Karpas-422 (cell line): ENCODE measurements at regions not wholly inside any gene's neighbourhood (a gene's known extent, or its start where the extent isn't known, plus 50 kb on each side); places are given as distances from the start of the nearest gene placed in this dataset.

ENCODE experiments used
- DNase-seq: peaks from one replicate; pipeline ENCODE4 v3.0.0-alpha.2; 2015
- H2AFZ ChIP-seq: fragments of 200-600 bp; sonication (generic); 2 replicates; pipeline ENCODE4 v1.6.1; 2014; ENCODE audit warnings: antibody characterized with exemption, low read length, mixed read lengths
- H3K27ac ChIP-seq: fragments of 200-600 bp; sonication (generic); 2 replicates; pipeline ENCODE4 v1.5.1; 2014; ENCODE audit warnings: mild to moderate bottlenecking, low read length, moderate library complexity
- H3K27me3 ChIP-seq: fragments of 200-600 bp; sonication (generic); 2 replicates; pipeline ENCODE4 v1.6.1; 2014; ENCODE audit warnings: low read length, mixed read lengths
- H3K36me3 ChIP-seq: fragments of 200-600 bp; sonication (generic); 2 replicates; pipeline ENCODE4 v1.6.1; 2014; ENCODE audit warnings: low read length, mixed read lengths; ENCODE audit not compliant: insufficient read depth
- H3K4me1 ChIP-seq: fragments of 200-600 bp; sonication (generic); 2 replicates; pipeline ENCODE4 v1.6.1; 2014; ENCODE audit warnings: mild to moderate bottlenecking, low read length, mixed read lengths
- H3K4me2 ChIP-seq: fragments of 200-600 bp; sonication (generic); 2 replicates; pipeline ENCODE4 v1.6.1; 2014; ENCODE audit warnings: low read length, low read depth, mild to moderate bottlenecking; ENCODE audit not compliant: poor library complexity, severe bottlenecking
- H3K4me3 ChIP-seq: fragments of 200-600 bp; sonication (generic); 2 replicates; pipeline ENCODE4 v1.5.1; 2014; ENCODE audit warnings: mild to moderate bottlenecking, antibody characterized with exemption, low read length, mixed read lengths
- H3K79me2 ChIP-seq: fragments of 200-600 bp; sonication (generic); 2 replicates; pipeline ENCODE4 v1.6.1; 2014; ENCODE audit warnings: mild to moderate bottlenecking, low read length, mixed read lengths
- H3K9ac ChIP-seq: fragments of 200-600 bp; sonication (generic); 2 replicates; pipeline ENCODE4 v1.6.0; 2014; ENCODE audit warnings: low read length
- H3K9me2 ChIP-seq: fragments of 200-600 bp; sonication (generic), shearing (Covaris generic); replicated peaks from 2 replicates; pipeline ENCODE4 v1.6.0; 2014; ENCODE audit warnings: mild to moderate bottlenecking, low read length, moderate library complexity; ENCODE audit not compliant: insufficient read depth
- H3K9me3 ChIP-seq: fragments of 300-700, 200-600 bp; sonication (generic); 2 replicates; pipeline ENCODE4 v1.6.1; 2014; ENCODE audit warnings: low read length, mixed read lengths
- H4K20me1 ChIP-seq: fragments of 200-600 bp; sonication (generic); 2 replicates; pipeline ENCODE4 v1.6.1; 2014; ENCODE audit warnings: mild to moderate bottlenecking, antibody characterized with exemption, low read length, low read depth; ENCODE audit not compliant: insufficient read depth

GRCh38 chr2:3112553-3112952 lies 265.1 kb downstream of the EIPR1 start:
- DNase-seq: no peak
- Histone ChIP-seq H3K9me2 (no peaks in the 10 kb centered on the region), H3K79me2 (no peaks in the 10 kb centered on the region), H2AFZ (no peak overlapping the region), H3K27me3 (no peaks in the 10 kb centered on the region), H3K9me3 (no peaks in the 10 kb centered on the region), H3K4me2 (no peak overlapping the region), H4K20me1 (no peaks in the 10 kb centered on the region), H3K36me3 (no peaks in the 10 kb centered on the region), H3K4me3 (no peak overlapping the region), H3K27ac (no peak overlapping the region), H3K4me1 (peaks cover 4% of the 10 kb centered on the region; the same call in 1 of the 2 replicates), H3K9ac (no peak overlapping the region)

GRCh38 chr2:3112131-3112530 lies 265.5 kb downstream of the EIPR1 start:
- Histone ChIP-seq H3K27ac (no peak overlapping the region), H3K4me2 (no peak overlapping the region), H3K27me3 (no peaks in the 10 kb centered on the region), H3K36me3 (no peaks in the 10 kb centered on the region), H3K4me1 (peaks cover 4% of the 10 kb centered on the region; the same call in 1 of the 2 replicates), H3K9ac (no peak overlapping the region), H3K79me2 (no peaks in the 10 kb centered on the region), H2AFZ (no peak overlapping the region), H4K20me1 (no peaks in the 10 kb centered on the region), H3K9me2 (no peaks in the 10 kb centered on the region), H3K9me3 (no peaks in the 10 kb centered on the region), H3K4me3 (no peak overlapping the region)
- no peak for DNase-seq

GRCh38 chr2:3110994-3111666 lies 266.5 kb downstream of the EIPR1 start:
- no peaks in the 10 kb centered on the region for H4K20me1 ChIP-seq
- no peak overlapping the region for H3K4me3 ChIP-seq
- no peaks in the 10 kb centered on the region for H3K9me3 ChIP-seq
- no peaks in the 10 kb centered on the region for H3K9me2 ChIP-seq
- no peaks in the 10 kb centered on the region for H3K79me2 ChIP-seq
- H3K27me3 ChIP-seq: no peaks in the 10 kb centered on the region
- peaks cover 4% of the 10 kb centered on the region; the same call in 1 of the 2 replicates for H3K4me1 ChIP-seq
- H3K36me3 ChIP-seq: no peaks in the 10 kb centered on the region
- no peak for DNase-seq
- no peak overlapping the region for H2AFZ ChIP-seq
- H3K9ac ChIP-seq: no peak overlapping the region
- no peak overlapping the region for H3K4me2 ChIP-seq
- H3K27ac ChIP-seq: no peak overlapping the region

GRCh38 chr2:3110555-3110954 lies 267.1 kb downstream of the EIPR1 start:
- Histone ChIP-seq H3K4me1 (peaks cover 4% of the 10 kb centered on the region; the same call in 1 of the 2 replicates), H3K9ac (no peak overlapping the region), H3K4me2 (no peak overlapping the region), H3K36me3 (no peaks in the 10 kb centered on the region), H3K79me2 (no peaks in the 10 kb centered on the region), H3K4me3 (no peak overlapping the region), H3K27ac (no peak overlapping the region), H3K27me3 (no peaks in the 10 kb centered on the region), H3K9me3 (no peaks in the 10 kb centered on the region), H2AFZ (no peak overlapping the region), H3K9me2 (no peaks in the 10 kb centered on the region), H4K20me1 (no peaks in the 10 kb centered on the region)
- DNase-seq: no peak

GRCh38 chr2:3108710-3109702 lies 268.6 kb downstream of the EIPR1 start:
- H3K4me3 ChIP-seq: no peak overlapping the region
- no peak overlapping the region for H3K9ac ChIP-seq

GRCh38 chr2:3108105-3108504 lies 269.5 kb downstream of the EIPR1 start:
- Histone ChIP-seq H3K27me3 (no peaks in the 10 kb centered on the region), H3K36me3 (no peaks in the 10 kb centered on the region), H2AFZ (no peak overlapping the region), H3K9me3 (no peaks in the 10 kb centered on the region), H3K9ac (no peak overlapping the region), H3K9me2 (no peaks in the 10 kb centered on the region), H3K27ac (no peak overlapping the region), H3K4me2 (no peak overlapping the region), H4K20me1 (no peaks in the 10 kb centered on the region), H3K79me2 (no peaks in the 10 kb centered on the region), H3K4me3 (no peak overlapping the region), H3K4me1 (no peaks in the 10 kb centered on the region)
- no peak for DNase-seq

More at GRCh38 chr2:3108710-3109702, 268.6 kb downstream of the EIPR1 start:
- Histone ChIP-seq H3K4me1 (peaks cover 2% of the 10 kb centered on the region; the same call in 1 of the 2 replicates), H3K27me3 (no peaks in the 10 kb centered on the region), H3K27ac (no peak overlapping the region), H3K79me2 (no peaks in the 10 kb centered on the region), H2AFZ (no peak overlapping the region), H3K9me2 (no peaks in the 10 kb centered on the region), H4K20me1 (no peaks in the 10 kb centered on the region), H3K36me3 (no peaks in the 10 kb centered on the region), H3K4me2 (no peak overlapping the region), H3K9me3 (no peaks in the 10 kb centered on the region)
- no peak for DNase-seq

GRCh38 chr2:3107567-3107966 lies 270.1 kb downstream of the EIPR1 start:
- Histone ChIP-seq H3K9me2 (no peaks in the 10 kb centered on the region), H3K27ac (no peak overlapping the region), H3K4me3 (no peak overlapping the region), H4K20me1 (no peaks in the 10 kb centered on the region), H3K27me3 (no peaks in the 10 kb centered on the region), H2AFZ (no peak overlapping the region), H3K79me2 (no peaks in the 10 kb centered on the region), H3K9ac (no peak overlapping the region), H3K9me3 (no peaks in the 10 kb centered on the region), H3K4me2 (no peak overlapping the region), H3K4me1 (no peaks in the 10 kb centered on the region), H3K36me3 (no peaks in the 10 kb centered on the region)
- no peak for DNase-seq

- no peaks in the 10 kb centered on the region for H3K4me1 ChIP-seq
- H3K79me2 ChIP-seq: no peaks in the 10 kb centered on the region
- no peaks in the 10 kb centered on the region for H3K9me3 ChIP-seq
- H3K27ac ChIP-seq: no peak overlapping the region
- H3K4me2 ChIP-seq: no peak overlapping the region
- no peaks in the 10 kb centered on the region for H4K20me1 ChIP-seq
- no peaks in the 10 kb centered on the region for H3K9me2 ChIP-seq
- no peaks in the 10 kb centered on the region for H3K27me3 ChIP-seq
- H3K4me3 ChIP-seq: no peak overlapping the region
- H3K9ac ChIP-seq: no peak overlapping the region
- no peaks in the 10 kb centered on the region for H3K36me3 ChIP-seq
- no peak overlapping the region for H2AFZ ChIP-seq
- DNase-seq: no peak
These were observed 271.6 kb downstream of the EIPR1 start for GRCh38 chr2:3105814-3106569.
